SK-N-SH treated with all-trans-retinoic acid at 6 μM for 48 hours (cell line): ENCODE measurements at regions not wholly inside any gene's neighbourhood (a gene's known extent, or its start where the extent isn't known, plus 50 kb on each side); places are given as distances from the start of the nearest gene placed in this dataset.

Experiments
- ATAC-seq: fragments of 200-7000 bp; cut with Tn5 transposase; 3 replicates; pipeline ENCODE4 v1.9.1; 2020; ENCODE audit warnings: mild to moderate bottlenecking, moderate library complexity
- ARNTL ChIP-seq: fragments of 450-650 bp; formaldehyde crosslinking; IDR thresholded peaks from 2 replicates; pipeline ENCODE4 v1.5.0; 2020; ENCODE audit warnings: low read depth, mild to moderate bottlenecking, moderate library complexity, borderline replicate concordance
- BACH2 ChIP-seq: fragments of 250-450 bp; sonication (Bioruptor Pico); IDR thresholded peaks from 2 replicates; pipeline ENCODE4 v1.9.0; 2021; ENCODE audit warnings: mild to moderate bottlenecking, borderline replicate concordance
- CSDC2 ChIP-seq: fragments of 250-450 bp; sonication (Bioruptor Pico); IDR thresholded peaks from 2 replicates; pipeline ENCODE4 v1.5.0; 2020; ENCODE audit warnings: mild to moderate bottlenecking, moderate library complexity
- CSRNP3 ChIP-seq: fragments of 250-450 bp; sonication (Bioruptor Pico); IDR thresholded peaks from 2 replicates; pipeline ENCODE4 v1.5.1; 2021; ENCODE audit warnings: mild to moderate bottlenecking, moderate library complexity
- ESRRG ChIP-seq: fragments of 250-450 bp; sonication (Bioruptor Pico); IDR thresholded peaks from 2 replicates; pipeline ENCODE4 v1.6.1; 2021; ENCODE audit warnings: mild to moderate bottlenecking
- ISL1 ChIP-seq: fragments of 250-450 bp; sonication (Bioruptor Pico); IDR thresholded peaks from 2 replicates; pipeline ENCODE4 v2.1.2; 2022; ENCODE audit warnings: mild to moderate bottlenecking, moderate library complexity
- OSR1 ChIP-seq: fragments of 250-450 bp; sonication (Bioruptor Pico); IDR thresholded peaks from 2 replicates; pipeline ENCODE4 v1.8.0; 2022; ENCODE audit warnings: moderate library complexity, mild to moderate bottlenecking, inconsistent platforms
- PATZ1 ChIP-seq: fragments of 250-450 bp; sonication (Bioruptor Pico); IDR thresholded peaks from 2 replicates; pipeline ENCODE4 v1.8.0; 2020; ENCODE audit warnings: mild to moderate bottlenecking, moderate library complexity, borderline replicate concordance
- RARB ChIP-seq: fragments of 250-450 bp; sonication (Bioruptor Pico); IDR thresholded peaks from 2 replicates; pipeline ENCODE4 v1.8.0; 2021; ENCODE audit warnings: mild to moderate bottlenecking, moderate library complexity
- SNAI2 ChIP-seq: fragments of 250-450 bp; sonication (Bioruptor Pico); IDR thresholded peaks from 2 replicates; pipeline ENCODE4 v1.5.0; 2020; ENCODE audit warnings: mild to moderate bottlenecking, moderate library complexity
- TCF4 ChIP-seq: fragments of 250-450 bp; sonication (Bioruptor Pico); IDR thresholded peaks from 2 replicates; pipeline ENCODE4 v1.8.0; 2021; ENCODE audit warnings: mild to moderate bottlenecking, moderate library complexity, borderline replicate concordance
- TOX ChIP-seq: fragments of 250-450 bp; sonication (Bioruptor Pico); IDR thresholded peaks from 2 replicates; pipeline ENCODE4 v1.8.0; 2021; ENCODE audit warnings: mild to moderate bottlenecking, moderate library complexity, borderline replicate concordance
- ZC3H10 ChIP-seq: fragments of 250-450 bp; sonication (Bioruptor Pico); IDR thresholded peaks from 2 replicates; pipeline ENCODE4 v1.5.1; 2021; ENCODE audit warnings: mild to moderate bottlenecking, moderate library complexity
- ZFP3 ChIP-seq: fragments of 250-450 bp; sonication (Bioruptor Pico); IDR thresholded peaks from 2 replicates; pipeline ENCODE4 v1.5.0; 2020; ENCODE audit warnings: mild to moderate bottlenecking, moderate library complexity
- ZFP30 ChIP-seq: fragments of 450-650 bp; formaldehyde crosslinking; IDR thresholded peaks from 2 replicates; pipeline ENCODE4 v1.5.0; 2022; ENCODE audit warnings: mild to moderate bottlenecking, moderate library complexity
- ZNF565 ChIP-seq: fragments of 450-650 bp; formaldehyde crosslinking; conservative IDR thresholded peaks from 2 replicates; pipeline ENCODE4 v1.5.0; 2020; ENCODE audit warnings: low read depth, mild to moderate bottlenecking, moderate library complexity
- ZNF70 ChIP-seq: fragments of 450-650 bp; formaldehyde crosslinking; IDR thresholded peaks from 2 replicates; pipeline ENCODE4 v1.5.0; 2020; ENCODE audit warnings: mild to moderate bottlenecking, moderate library complexity
- ZNF8 ChIP-seq: fragments of 450-650 bp; formaldehyde crosslinking; IDR thresholded peaks from 2 replicates; pipeline ENCODE4 v1.5.0; 2020; ENCODE audit warnings: mild to moderate bottlenecking, moderate library complexity
- TF ChIP-seq, protein P1 (sequence below): fragments of 250-450 bp; sonication (Bioruptor Pico); IDR thresholded peaks from 2 replicates; pipeline ENCODE4 v1.8.0; 2021; ENCODE audit warnings: low read depth, mild to moderate bottlenecking, moderate library complexity, borderline replicate concordance
- TF ChIP-seq, protein P2 (sequence below): fragments of 250-450 bp; sonication (Bioruptor Pico); IDR thresholded peaks from 2 replicates; pipeline ENCODE4 v1.5.1; 2020; ENCODE audit warnings: low read depth, mild to moderate bottlenecking, moderate library complexity
- TF ChIP-seq, protein P3 (sequence below): fragments of 250-450 bp; sonication (Bioruptor Pico); IDR thresholded peaks from 2 replicates; pipeline ENCODE4 v1.5.0; 2020; ENCODE audit warnings: mild to moderate bottlenecking, moderate library complexity

- TF ChIP-seq, protein P1, sequence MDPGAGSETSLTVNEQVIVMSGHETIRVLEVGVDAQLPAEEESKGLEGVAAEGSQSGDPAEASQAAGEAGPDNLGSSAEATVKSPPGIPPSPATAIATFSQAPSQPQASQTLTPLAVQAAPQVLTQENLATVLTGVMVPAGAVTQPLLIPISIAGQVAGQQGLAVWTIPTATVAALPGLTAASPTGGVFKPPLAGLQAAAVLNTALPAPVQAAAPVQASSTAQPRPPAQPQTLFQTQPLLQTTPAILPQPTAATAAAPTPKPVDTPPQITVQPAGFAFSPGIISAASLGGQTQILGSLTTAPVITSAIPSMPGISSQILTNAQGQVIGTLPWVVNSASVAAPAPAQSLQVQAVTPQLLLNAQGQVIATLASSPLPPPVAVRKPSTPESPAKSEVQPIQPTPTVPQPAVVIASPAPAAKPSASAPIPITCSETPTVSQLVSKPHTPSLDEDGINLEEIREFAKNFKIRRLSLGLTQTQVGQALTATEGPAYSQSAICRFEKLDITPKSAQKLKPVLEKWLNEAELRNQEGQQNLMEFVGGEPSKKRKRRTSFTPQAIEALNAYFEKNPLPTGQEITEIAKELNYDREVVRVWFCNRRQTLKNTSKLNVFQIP = no peak
- TF ChIP-seq ZNF70 (CRISPR knock-in tag) = no peak
- no peak for TF ChIP-seq ISL1
- TF ChIP-seq ESRRG (CRISPR knock-in tag) = no peak
- TF ChIP-seq TOX (CRISPR knock-in tag) = no peak
Measured at GRCh38 chr15:73806698-73807483, 53.7 kb upstream of the INSYN1 start (continued).

DNA sequence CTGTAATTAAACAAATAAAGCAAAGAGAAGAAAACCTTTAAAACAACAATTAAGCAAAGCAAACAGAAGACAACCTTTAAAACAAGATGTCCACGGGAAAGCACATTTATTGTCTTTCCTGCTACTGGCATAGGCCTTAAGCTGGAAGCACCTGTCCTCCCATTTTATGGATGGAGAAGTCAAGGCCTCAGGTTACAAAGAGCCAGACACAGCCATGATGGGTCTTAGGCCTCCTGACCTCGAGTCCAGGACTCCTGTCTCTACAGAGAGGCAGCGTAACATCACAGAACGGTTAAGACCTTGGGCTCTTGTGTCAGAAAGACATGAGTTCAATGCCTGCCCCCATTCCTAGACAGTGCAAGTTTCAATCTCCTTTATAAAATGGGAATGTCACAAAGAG lies 54.7 kb upstream of the INSYN1 start:
- ATAC-seq = no peak
- TF ChIP-seq PATZ1 (no peak), SNAI2 (CRISPR knock-in tag) (no peak), ZFP3 (CRISPR knock-in tag) (no peak), ZC3H10 (CRISPR knock-in tag) (no peak), OSR1 (no peak), CSRNP3 (no peak), TCF4 (CRISPR knock-in tag) (no peak), ARNTL (CRISPR knock-in tag) (no peak), ZNF565 (CRISPR knock-in tag) (no peak), CSDC2 (no peak), ZNF70 (CRISPR knock-in tag) (no peak), BACH2 (CRISPR knock-in tag) (no peak), RARB (CRISPR knock-in tag) (no peak), ZNF8 (CRISPR knock-in tag) (no peak), ZFP30 (no peak)
- TF ChIP-seq, protein P1 = no peak
- TF ChIP-seq, protein P2, sequence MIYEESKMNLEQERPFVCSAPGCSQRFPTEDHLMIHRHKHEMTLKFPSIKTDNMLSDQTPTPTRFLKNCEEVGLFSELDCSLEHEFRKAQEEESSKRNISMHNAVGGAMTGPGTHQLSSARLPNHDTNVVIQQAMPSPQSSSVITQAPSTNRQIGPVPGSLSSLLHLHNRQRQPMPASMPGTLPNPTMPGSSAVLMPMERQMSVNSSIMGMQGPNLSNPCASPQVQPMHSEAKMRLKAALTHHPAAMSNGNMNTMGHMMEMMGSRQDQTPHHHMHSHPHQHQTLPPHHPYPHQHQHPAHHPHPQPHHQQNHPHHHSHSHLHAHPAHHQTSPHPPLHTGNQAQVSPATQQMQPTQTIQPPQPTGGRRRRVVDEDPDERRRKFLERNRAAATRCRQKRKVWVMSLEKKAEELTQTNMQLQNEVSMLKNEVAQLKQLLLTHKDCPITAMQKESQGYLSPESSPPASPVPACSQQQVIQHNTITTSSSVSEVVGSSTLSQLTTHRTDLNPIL (CRISPR knock-in tag) = no peak
- TF ChIP-seq, protein P3, sequence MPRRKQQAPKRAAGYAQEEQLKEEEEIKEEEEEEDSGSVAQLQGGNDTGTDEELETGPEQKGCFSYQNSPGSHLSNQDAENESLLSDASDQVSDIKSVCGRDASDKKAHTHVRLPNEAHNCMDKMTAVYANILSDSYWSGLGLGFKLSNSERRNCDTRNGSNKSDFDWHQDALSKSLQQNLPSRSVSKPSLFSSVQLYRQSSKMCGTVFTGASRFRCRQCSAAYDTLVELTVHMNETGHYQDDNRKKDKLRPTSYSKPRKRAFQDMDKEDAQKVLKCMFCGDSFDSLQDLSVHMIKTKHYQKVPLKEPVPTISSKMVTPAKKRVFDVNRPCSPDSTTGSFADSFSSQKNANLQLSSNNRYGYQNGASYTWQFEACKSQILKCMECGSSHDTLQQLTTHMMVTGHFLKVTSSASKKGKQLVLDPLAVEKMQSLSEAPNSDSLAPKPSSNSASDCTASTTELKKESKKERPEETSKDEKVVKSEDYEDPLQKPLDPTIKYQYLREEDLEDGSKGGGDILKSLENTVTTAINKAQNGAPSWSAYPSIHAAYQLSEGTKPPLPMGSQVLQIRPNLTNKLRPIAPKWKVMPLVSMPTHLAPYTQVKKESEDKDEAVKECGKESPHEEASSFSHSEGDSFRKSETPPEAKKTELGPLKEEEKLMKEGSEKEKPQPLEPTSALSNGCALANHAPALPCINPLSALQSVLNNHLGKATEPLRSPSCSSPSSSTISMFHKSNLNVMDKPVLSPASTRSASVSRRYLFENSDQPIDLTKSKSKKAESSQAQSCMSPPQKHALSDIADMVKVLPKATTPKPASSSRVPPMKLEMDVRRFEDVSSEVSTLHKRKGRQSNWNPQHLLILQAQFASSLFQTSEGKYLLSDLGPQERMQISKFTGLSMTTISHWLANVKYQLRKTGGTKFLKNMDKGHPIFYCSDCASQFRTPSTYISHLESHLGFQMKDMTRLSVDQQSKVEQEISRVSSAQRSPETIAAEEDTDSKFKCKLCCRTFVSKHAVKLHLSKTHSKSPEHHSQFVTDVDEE (CRISPR knock-in tag) = no peak
